Epithelial cell of proximal tubule (primary cell): ENCODE measurements at regions not wholly inside any gene's neighbourhood (a gene's known extent, or its start where the extent isn't known, plus 50 kb on each side); places are given as distances from the start of the nearest gene placed in this dataset.

Experiments used
- DNase-seq: peaks from one replicate; pipeline ENCODE4 v3.0.0-alpha.2; 2011; ENCODE audit warnings: low read depth
- H3K4me3 ChIP-seq: 2 replicates; pipeline ENCODE4 v1.5.1; 2011; ENCODE audit warnings: low read depth, mild to moderate bottlenecking, low read length
- TF ChIP-seq, protein P1 (sequence below): conservative IDR thresholded peaks from 2 replicates; pipeline ENCODE4 v1.5.1; 2012; ENCODE audit warnings: low read depth, mild to moderate bottlenecking, low read length

DNA sequence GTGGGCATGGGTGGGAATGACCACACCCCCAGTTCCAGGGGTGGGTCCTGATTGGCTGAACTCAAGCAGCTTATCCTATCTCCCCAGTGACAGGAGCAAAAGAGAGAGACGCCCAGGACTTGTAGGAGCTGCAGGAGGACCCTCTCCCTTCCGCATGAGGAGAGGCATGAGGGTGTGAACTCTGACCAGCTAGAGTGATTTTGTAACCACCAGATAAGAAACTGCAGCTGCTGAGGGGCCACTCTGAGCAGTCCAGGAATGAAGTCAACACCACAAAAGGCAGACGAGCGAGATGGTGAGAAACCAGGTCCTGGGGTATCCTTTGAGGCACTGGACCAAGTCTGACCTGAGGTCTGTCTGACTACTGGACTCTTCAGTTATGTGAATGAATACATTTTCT is 521.9 kb downstream of the BNC2 start:
- no peak overlapping the region for H3K4me3 ChIP-seq
- TF ChIP-seq, protein P1, sequence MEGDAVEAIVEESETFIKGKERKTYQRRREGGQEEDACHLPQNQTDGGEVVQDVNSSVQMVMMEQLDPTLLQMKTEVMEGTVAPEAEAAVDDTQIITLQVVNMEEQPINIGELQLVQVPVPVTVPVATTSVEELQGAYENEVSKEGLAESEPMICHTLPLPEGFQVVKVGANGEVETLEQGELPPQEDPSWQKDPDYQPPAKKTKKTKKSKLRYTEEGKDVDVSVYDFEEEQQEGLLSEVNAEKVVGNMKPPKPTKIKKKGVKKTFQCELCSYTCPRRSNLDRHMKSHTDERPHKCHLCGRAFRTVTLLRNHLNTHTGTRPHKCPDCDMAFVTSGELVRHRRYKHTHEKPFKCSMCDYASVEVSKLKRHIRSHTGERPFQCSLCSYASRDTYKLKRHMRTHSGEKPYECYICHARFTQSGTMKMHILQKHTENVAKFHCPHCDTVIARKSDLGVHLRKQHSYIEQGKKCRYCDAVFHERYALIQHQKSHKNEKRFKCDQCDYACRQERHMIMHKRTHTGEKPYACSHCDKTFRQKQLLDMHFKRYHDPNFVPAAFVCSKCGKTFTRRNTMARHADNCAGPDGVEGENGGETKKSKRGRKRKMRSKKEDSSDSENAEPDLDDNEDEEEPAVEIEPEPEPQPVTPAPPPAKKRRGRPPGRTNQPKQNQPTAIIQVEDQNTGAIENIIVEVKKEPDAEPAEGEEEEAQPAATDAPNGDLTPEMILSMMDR, result no peak
- no peak for DNase-seq

DNA sequence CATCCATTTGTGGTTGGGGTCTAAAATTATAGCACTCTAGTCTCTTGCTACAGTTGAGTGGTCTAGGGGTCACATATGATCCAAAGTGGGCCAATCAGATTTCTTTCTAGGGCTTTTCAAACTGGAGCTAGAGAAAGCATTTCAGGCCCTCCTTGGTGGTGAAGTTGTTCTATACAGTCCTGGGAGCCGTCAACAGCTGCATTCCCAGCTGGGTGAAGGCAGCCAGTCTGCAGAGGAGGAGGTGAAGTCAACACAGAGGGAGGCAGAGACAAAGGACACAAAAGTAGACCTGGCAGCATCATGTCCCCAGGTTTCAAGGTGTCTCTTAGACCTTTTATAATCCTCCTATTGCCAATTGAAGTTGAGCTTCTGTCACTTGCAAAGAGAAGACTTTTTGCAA is 518.2 kb downstream of the BNC2 start:
- H3K4me3 ChIP-seq, result no peak overlapping the region
- no peak for DNase-seq
- TF ChIP-seq, protein P1, result no peak

DNA sequence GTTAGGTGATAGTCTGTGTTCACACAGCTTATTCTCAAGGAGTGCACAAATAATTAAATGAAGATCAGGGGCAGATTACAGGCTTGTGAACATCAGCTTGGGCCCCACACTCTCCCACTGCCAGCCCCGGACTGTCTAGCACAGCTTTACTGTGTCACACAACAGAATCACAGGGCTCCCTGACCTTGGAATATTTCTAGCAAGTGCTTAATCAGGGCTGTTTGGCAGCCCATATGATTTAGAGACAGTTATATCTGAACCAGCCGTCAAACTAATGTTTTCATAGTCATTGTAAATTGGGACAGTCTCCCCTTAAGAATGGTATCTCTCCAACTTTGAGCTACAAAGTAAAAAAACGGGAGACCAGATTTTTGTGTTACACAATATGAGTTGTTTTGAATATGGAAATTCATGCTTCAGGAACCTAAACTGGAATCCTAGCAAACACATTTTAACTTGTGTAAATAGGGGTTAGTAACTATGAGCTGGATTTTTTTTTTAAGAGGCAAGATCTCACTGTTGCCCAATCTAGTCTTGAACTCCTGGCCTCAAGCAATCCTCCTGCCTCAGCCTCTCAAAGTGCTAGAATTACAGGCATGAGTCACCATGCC is 517.6 kb downstream of the BNC2 start:
- no peak overlapping the region for H3K4me3 ChIP-seq
- TF ChIP-seq, protein P1, result no peak
- no peak for DNase-seq

DNA sequence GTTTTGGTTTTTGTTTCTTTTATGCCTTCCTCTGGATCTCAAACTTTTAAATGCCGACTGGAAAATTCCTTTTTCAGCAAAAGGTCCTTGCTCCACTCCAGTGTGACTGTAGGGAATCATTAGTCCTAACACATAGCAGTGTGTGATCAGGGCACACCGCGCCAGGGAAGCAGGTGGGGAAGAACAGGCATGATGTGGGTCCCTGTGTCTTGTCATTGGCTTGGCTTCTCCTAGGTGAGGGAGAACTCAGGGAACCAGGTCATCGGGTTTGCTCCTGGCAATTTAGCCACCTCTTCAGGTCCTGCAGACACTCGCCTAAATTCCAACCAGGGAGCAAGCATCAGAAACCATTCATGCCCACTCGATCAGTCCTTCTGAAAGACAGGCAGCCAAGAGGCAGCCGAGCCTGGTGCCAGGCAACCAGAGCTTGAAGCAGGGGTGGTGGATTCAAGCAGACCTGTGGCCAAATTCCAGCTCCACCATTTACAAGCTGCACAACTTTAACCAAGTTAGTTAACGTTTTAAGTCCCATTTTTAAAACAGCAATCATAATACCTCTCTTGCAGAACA is 514.2 kb downstream of the BNC2 start:
- no peak overlapping the region for H3K4me3 ChIP-seq
- DNase-seq, result no peak
- TF ChIP-seq, protein P1, result no peak

DNA sequence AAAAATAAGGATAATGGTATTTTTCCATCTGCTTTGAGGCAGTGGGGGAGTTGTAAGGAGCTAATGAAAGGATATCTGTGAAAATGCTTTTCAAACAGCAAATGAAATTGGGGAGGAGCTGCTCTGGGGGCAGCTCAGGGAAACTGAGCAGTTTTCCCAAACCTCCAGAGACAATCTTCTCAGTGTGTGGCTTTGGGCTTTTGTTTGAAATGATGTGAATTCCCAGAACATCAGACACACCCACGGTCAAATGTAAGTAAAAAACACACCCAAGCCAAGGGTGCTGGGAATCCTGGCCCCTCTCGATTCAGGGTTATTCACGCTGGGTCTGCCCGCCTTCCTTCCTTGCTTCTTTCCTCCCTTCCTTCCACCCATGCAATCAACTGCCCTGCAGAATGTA is 512.6 kb downstream of the BNC2 start:
- DNase-seq, result no peak
- TF ChIP-seq, protein P1, result no peak
- no peak overlapping the region for H3K4me3 ChIP-seq

DNA sequence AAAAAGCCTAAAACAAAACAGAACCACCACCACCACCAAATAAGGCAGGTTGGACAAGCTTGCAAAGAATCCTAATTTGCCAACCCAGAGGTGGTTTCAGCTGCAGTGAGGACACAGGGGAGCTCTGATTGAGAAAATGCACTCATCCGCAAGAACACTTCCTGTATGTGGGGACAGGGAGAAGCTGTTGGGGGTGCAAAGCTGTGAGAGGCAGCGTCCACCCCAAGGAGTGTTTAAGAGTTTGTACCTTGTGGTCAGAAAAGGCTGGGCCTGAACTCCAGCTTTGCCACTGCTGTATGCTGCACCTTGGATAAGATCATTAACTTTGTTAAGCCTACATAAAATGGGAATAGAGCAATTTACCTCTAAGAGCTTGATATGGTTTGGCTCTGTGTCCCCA is 511.7 kb downstream of the BNC2 start:
- TF ChIP-seq, protein P1, result no peak
- DNase-seq, result no peak
- no peak overlapping the region for H3K4me3 ChIP-seq
